HEK293 (cell line): ENCODE measurements at regions not wholly inside any gene's neighbourhood (a gene's known extent, or its start where the extent isn't known, plus 50 kb on each side); places are given as distances from the start of the nearest gene placed in this dataset.

ENCODE experiments used
- ATF2 ChIP-seq: fragments of 450-650 bp; formaldehyde crosslinking; IDR thresholded peaks from 2 replicates; pipeline ENCODE4 v1.5.1; 2016; ENCODE audit warnings: missing biosample characterization, missing genetic modification characterization, low read depth
- PBX3 ChIP-seq: sonication (generic); formaldehyde crosslinking; IDR thresholded peaks from 2 replicates; pipeline ENCODE4 v1.8.1; 2022; ENCODE audit warnings: mild to moderate bottlenecking, moderate library complexity, missing genetic modification reagents
- RBAK ChIP-seq: fragments of 450-650 bp; formaldehyde crosslinking; IDR thresholded peaks from 2 replicates; pipeline ENCODE4 v1.5.1; 2016; ENCODE audit warnings: missing biosample characterization, missing genetic modification characterization
- YY1 ChIP-seq: fragments of 450-650 bp; formaldehyde crosslinking; IDR thresholded peaks from 2 replicates; pipeline ENCODE4 v1.5.1; 2018; ENCODE audit warnings: missing biosample characterization, missing genetic modification characterization
- ZBTB11 ChIP-seq: fragments of 450-650 bp; formaldehyde crosslinking; conservative IDR thresholded peaks from 2 replicates; pipeline ENCODE4 v1.5.1; 2016; ENCODE audit warnings: low read depth, missing biosample characterization, missing genetic modification characterization
- ZNF174 ChIP-seq: fragments of 450-650 bp; formaldehyde crosslinking; IDR thresholded peaks from 2 replicates; pipeline ENCODE4 v1.5.0; 2017; ENCODE audit warnings: missing biosample characterization, mild to moderate bottlenecking, missing genetic modification characterization
- ZSCAN4 ChIP-seq: fragments of 450-650 bp; formaldehyde crosslinking; IDR thresholded peaks from 2 replicates; pipeline ENCODE4 v1.5.1; 2017; ENCODE audit warnings: missing biosample characterization, missing genetic modification characterization

- TF ChIP-seq ZNF174 (tag by site-specific recombination) (no peak), RBAK (no peak), PBX3 (no peak), YY1 (tag by site-specific recombination) (no peak), ZBTB11 (no peak), ATF2 (tag by site-specific recombination) (no peak), ZSCAN4 (tag by site-specific recombination) (no peak)
Observed at GRCh38 chr5:162796507-162796906, 640.9 kb upstream of the CCNG1 start.
